ENCODE measurements at regions not wholly inside any gene's neighbourhood (a gene's known extent, or its start where the extent isn't known, plus 50 kb on each side); places are given as distances from the start of the nearest gene placed in this dataset.

DNA sequence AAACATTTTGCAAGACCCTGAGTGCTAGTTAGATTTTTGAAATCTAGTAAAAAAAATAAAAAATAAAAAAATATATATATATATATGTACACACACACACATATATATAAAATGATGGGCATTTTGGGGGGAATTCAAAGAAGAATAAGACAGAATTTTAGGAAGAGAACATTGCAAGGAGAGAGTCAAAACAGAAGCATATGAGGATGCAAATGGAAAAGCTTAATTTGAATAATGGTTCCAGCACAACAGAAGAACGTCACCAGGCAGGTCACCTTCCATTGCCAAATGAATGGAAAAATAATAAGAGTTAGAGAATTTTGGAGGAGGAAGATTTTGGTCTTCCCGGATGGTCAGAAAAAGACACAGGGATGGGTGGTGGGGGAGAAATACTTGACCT is 1097.2 kb downstream of the BCL11A start:
- DNase-seq (ENCODE audit: low read depth in 3 of 3): no peak

DNA sequence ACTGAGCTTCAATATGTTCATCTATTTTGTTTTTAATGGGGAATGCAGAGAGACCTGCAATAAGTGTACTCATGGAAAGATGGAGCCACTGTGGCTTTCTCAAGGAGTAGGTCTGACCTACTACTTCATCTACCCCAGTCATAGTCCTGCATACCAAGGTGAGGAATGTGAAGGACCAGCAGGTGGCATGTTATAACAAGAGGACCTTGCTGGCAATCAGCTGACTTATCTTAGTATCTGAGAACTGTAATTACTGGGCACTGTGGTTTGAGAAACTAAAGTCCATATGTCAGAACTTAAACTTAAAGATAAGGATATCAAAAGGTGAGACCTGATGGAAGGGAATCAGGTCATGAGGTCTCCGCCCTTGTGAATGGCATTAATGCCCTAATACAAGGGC is 1104.2 kb downstream of the BCL11A start:
- DNase-seq (ENCODE audit: low read depth in 3 of 3): no peak

DNA sequence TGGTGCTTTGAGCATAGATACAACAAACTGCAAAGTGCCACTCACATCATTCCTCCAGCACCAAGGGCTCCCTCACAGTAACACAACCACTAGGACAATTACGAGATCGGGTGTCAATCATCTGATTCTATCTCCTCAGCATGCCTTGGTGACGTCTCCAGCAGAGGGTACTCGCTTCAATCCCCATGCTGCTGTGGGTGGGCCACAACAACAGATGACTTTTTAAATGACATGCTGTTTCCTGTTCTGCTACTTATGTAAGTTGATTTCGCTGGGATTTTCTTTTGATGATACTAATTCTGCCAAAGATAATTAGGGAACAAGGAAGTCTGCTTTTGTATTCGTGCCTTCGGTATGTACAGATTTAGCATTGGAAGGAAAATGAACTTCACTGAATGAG is 1113.0 kb downstream of the BCL11A start:
- no peak for DNase-seq (ENCODE audit: low read depth in 3 of 3)

DNA sequence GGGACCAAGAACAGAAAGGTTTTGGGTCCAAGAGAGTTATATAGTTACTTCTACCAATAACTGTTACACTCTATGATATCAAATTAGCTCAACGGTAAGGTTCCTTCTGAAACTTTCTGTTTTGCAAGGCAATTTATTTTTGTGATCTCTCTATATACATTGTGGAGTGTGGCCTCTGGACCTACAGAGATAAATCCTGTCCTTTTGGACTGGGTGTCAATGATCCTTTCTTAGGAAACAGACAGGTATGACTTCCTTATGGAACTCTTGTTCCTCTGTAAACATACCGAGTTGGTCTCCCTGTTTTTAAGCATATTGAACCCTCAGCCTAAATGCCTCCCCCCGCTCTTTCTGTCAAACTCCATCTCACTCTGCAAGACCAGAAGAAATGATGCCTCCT is 1117.8 kb downstream of the BCL11A start:
- DNase-seq (ENCODE audit: low read depth in 3 of 3): no peak

DNA sequence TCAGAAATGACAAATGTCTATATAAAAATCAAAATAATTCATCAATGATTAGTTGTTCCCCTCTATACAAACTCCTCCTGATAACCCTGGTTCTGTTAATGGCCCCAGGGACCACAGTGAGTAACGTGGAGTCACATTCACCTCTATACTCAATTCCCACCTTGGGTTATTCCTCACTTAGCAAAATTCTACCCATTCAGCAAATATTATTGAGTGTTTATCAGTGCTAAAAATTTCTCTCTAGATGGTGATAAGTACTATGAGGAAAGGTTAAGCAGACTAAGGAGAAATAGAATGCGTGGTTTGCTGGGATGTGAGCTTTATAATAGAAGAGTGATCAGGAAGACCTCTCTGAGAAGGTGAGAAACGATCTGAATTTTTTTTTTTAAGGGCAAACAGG is 1124.5 kb downstream of the BCL11A start:
- no peak for DNase-seq (ENCODE audit: low read depth in 3 of 3)

DNA sequence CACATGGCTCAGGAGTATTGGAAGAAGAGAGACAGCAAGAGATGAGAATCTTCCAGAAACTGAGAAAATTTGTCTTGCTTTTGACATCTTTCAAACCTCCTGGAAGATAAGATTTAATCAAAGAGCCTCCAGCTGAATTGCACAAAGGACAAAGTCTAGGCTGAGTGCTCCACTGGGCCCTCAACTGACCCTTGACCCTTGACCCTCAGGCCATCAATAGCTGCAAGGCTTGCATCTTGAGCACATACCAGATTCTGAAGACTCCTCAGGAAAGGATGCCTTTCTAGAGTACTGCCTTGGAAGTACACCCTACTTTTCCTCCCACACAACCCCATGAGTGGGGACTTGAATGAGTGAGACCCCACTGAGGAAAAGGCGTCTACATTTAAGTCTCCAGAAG is 1125.5 kb downstream of the BCL11A start:
- DNase-seq (ENCODE audit: low read depth in 3 of 3): no peak

DNA sequence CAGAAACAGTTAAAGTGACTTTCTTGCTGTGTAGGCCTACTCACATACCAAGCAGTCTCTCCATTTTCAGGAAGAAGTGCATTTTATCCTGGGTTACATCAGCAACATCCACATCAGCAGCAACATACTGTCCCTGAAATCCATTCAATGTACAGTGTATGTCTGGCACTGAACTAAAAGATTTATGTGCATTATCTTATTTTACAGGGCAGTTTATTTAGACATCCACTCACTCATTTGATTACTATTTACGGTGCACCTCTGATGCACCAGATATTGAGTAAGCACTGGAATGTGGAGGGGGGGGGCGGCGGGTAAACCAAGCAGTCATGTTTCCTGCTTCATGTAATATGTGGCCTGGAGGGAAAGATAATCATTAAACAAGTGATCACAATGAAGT is 1128.2 kb downstream of the BCL11A start:
- DNase-seq (ENCODE audit: low read depth in 3 of 3): no peak

DNA sequence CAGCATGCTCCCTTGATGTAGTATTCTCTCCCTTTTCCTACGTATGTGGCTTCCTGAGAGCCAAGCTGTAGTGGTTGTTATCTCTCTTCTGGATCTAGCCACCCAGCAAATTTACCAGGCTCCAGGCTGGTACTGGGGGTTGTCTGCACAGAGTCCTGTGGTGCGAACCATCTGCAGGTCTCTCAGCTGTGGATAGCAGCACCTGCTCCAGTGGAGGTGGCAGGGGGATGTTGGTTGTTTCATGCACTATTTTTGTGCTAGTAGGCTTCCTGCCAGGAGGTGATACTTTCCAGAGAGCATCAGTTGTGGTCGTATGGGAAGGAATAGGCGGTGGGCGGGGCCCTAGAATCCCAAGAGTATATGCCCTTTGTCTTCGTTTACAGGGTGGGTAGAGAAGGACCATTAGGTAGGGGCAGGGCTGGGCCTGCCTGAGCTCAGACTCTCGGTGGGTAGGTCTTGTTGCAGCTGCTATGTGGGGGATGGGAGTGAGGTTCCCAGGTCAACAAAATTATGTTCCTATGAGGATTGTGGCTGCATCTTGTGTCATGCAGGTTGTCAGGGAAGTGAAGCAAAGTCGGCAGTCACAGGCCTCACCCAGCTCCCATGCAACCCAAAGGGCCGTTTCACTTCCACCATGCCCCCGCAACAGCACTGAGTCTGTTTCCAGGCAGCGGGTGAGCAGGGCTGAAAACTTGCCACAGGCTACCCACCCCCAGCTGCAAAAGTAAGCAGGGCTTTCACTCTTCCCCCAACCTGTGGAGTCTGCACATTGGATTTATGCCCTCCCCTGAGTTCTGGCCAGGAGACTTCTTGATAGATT is 1139.5 kb downstream of the BCL11A start:
- DNase-seq (ENCODE audit: low read depth in 3 of 3): no peak

DNA sequence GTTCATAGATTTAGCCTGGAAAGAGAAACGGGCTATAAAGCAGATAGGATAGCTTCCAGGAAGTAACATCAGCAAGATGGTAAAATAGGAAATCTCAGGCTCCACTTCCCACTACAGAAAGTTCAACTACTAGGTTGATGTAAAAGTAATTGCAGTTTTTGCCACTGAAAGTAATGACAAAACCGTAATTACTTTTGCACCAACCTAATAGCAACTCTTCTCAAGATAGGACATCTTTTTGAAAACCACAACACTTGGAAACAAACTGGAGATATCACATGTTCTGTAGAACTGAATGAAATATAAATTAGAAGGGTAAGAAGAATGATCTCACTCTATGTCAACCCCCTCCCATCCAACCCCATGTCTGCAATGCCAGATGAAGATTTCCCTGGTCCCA is 1154.3 kb downstream of the BCL11A start:
- DNase-seq (ENCODE audit: low read depth in 3 of 3): no peak

DNA sequence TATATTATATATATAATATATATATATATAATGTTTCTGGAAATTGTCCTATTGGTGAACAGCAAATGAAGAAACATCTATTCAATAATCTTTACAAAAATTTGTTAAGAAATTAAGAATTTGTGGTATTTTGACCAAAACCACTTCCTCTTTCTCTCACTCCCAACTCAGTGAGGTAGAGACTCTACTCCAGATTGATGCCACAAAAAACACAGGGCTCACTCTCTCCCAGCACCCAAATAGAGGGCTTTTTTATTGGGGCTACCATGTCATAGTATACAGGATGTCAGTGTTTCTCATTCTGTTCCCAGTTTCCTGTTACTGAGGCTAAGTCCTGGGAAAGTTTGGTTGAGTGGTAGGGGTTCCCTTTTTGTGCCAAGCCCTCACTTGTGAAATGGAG is 1155.4 kb downstream of the BCL11A start:
- no peak for DNase-seq (ENCODE audit: low read depth in 3 of 3)

DNA sequence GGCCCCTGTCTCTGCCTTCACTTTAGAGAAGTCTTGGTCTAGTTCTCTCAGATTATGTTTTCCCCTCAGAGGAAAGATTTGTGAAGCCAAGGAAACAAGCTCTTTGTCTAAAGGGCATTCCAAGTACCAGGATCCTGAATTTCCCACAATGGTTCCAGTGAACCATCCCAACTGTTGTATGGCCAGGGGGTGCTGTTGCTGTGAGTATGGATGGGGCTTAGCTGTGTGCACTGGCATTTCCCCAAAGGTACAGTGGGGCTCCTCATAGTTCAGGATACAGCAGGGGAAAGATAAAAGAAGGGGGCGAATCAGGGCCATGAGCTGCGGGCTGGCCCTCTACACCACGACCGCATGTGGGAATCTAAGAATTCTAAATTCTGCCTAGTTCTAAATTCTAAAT is 1154.0 kb upstream of the FANCL start:
- no peak for DNase-seq (ENCODE audit: low read depth in 3 of 3)

DNA sequence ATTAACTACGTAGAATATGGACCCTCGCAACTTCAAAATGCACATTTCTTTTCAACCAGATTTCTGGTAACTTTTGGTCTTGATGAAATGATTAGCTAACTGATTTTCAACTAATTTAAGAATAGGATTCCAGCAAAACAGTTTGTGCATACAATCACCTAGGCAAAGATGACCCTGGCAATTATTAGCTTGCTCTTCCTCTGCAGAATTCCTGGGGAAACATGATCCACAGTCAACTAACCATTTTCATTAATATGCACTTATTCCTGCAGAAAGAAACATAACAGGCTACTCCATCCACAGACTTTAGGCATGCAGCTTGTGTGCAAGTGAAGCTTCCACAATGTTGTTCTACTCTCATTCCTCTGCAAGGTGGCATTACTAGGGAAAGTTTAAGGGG is 1150.8 kb upstream of the FANCL start:
- DNase-seq (ENCODE audit: low read depth in 3 of 3): no peak

DNA sequence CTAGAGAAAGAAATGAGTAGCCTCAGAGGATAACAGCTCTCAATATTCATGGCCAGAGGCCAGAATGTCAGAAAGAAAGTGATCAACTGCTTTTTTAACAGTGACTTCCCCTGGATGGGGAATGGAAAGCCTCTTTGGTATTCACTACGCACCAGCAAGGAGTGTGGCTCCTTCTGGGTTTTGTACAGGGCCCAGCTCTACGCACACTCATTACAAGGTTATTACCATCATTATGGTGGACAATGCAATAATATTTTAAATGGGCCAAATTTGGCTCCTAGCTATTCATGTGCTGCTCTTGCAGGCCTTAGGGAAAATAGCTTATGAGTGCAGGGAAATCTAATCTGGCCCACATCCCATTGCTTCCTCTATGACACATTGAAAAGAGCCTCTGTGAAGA is 1149.5 kb upstream of the FANCL start:
- no peak for DNase-seq (ENCODE audit: low read depth in 3 of 3)

DNA sequence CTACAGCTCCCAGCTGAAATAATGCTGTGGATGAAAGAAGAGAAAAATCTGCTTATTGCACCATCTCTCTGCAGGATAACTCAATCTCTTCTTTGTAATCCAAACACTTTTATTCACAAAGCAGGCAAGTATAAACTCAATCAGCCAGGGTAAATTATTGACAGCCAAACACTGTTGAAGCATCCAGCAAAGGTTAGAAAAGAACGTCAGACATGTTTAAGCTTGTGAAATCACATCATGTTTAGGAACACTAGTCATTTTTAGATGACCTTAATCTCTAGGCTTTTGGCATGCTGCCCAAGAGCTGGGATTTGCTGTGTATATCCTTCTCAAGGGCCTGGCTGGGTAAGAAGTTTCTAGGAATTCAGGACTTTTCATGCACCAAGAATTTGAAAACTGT is 1148.1 kb upstream of the FANCL start:
- DNase-seq (ENCODE audit: low read depth in 3 of 3): no peak

DNA sequence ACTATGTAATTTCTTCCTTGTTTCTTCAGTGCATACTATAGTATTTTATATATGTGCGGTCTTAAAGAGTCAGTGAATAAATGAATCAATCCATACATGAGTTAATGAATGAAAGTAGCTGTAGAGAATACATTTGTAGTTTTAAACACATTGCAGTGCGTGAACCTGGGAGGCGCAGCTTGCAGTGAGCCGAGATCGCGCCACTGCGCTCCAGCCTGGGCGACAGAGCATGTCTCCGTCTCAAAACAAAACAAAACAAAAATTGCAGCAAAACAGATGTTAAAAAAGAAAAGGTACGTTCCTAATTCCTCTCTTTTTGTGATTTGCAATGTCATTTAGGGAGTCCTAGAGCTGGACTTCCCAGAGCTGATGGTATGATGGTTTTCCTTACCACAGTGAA is 1144.8 kb upstream of the FANCL start:
- DNase-seq (ENCODE audit: low read depth in 3 of 3): no peak

DNA sequence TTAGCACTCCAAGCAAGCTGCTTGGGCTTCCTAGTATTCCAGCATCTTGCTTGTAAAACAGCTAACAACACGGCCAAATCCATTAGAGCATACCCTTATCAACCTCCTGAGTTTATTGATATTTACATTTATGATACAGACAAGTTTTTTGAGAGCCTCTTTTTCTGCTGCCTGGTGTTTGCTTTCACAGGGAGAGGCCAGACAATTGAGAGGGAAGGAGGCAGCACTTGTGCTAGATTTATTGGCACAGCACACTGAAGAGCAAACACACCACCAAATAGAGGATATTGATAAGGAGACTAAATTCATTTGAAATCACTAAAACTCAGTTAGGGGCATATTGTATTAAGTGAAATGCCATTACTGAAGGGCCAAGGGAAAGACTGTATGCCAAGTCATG is 1142.3 kb upstream of the FANCL start:
- no peak for DNase-seq (ENCODE audit: low read depth in 3 of 3)

DNA sequence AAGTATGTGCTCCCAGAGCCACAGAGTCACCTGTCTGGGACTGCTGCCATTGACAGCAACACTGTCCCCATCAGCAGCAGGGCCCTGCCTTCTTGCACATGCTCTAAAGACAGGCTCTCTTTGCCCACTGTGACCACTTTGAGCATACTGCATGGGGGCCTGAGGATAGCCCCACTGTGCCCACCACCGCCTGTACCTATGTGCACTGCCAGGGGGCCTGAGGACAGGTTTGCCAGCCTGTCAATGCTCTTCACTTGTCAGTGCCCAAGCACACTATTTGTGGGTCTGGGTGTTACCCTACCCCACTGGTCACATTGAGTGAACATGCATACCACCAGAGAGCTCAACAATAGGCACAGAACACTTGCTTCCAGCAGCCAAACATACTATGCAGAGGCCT is 1137.0 kb upstream of the FANCL start:
- no peak for DNase-seq (ENCODE audit: low read depth in 3 of 3)

DNA sequence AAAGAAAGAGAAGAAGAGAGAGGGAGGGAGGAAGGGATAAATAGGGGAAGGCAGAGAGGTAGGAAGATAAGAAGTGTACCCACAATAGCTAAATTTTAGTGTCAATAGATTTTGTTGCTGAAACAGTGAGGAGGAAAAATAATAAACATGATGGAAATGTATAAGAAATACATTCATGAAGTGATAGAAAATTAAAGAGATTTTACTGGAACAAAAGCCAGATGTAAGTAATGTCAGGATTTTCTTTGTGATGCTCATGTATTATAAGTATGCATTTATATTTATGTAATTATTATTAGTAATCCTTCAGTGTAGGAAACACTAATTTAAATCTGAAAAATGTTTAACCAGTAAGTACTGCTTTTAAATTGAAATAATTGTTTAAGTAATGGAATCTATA is 1125.2 kb upstream of the FANCL start:
- DNase-seq (ENCODE audit: low read depth in 3 of 3): no peak

DNA sequence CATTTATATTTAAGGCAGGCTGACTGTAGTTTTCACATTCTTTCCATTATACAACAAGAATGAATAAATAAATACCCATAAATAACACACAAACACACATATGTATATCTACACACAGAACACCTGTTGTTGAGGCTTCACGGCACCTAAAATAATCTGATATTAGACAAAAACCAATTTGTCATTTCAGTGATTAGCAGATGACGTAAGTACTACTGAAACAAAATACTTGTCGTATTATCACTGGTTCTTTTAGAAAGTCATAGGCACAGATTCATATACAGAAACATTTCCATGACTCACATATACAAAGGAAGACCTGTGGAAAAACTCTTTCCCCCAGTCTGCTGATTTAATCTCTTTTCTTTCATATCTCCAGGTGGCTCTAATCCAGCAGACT is 1113.4 kb upstream of the FANCL start:
- DNase-seq (ENCODE audit: low read depth in 3 of 3): no peak

DNA sequence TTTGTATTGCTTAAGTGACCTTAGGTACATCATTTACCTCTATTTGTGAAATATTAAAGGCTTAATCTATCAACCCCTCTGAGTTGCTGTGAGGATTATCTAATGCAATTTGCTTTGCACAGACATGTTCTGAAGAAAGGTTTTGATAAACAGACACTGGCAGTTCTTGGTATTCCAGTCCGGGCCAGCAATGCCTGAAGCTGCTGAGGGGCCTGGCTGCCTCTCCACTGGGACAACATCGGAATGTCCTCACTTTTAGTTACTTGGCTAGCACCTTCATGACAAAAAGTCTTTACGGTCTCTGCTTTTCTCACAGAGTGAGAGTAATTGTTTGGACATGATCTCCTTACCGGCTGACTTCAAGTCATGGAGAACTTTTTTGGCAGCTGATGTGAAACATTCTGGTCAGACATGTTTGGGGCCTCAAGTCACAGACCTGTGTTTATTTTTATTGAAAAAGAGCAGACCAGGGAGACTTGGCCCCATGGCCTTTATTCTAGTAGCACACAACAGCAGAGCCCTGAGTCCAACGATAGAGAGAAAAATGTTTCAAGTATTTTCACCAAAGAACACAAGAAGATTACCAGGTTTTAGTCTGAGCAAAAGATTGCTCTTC is 1112.3 kb upstream of the FANCL start:
- DNase-seq (ENCODE audit: low read depth in 3 of 3): no peak

DNA sequence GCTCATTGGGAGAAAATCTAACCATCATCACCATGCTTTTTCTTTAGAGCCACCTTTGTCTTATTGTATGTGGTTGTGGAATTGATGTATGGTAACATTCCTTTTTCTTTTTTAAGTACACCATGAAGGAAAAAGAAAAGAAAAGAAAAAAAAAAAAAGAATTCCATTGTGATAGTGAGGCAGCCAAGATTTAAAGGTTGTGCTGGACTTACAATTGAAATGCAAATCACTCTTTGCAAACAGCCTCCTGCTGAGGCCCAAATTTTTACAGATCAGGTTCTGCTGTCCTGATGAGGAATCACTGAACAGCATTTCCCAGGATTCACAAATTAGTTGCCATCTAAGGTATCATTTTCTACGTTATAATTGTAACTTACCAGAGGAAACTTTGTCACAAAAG is 1101.0 kb upstream of the FANCL start:
- no peak for DNase-seq (ENCODE audit: low read depth in 3 of 3)

DNA sequence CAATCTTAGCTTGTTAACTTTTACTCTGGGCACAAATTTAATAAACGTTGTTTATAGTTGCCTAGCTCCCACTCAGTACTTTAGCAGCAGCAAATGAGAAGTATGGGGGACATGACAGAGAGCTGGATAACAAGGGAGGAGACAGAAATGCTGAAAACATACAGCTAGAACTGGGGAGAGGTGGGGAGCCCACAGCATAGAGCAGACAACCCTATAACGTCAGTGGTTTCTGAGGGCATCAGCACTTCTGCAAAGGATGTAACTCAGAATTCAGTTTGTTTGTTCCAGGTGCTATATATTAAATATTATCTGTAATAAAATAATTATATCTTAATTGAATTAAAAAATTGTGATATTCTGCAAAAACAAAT is 1098.7 kb upstream of the FANCL start:
- DNase-seq (ENCODE audit: low read depth in 3 of 3): no peak

DNA sequence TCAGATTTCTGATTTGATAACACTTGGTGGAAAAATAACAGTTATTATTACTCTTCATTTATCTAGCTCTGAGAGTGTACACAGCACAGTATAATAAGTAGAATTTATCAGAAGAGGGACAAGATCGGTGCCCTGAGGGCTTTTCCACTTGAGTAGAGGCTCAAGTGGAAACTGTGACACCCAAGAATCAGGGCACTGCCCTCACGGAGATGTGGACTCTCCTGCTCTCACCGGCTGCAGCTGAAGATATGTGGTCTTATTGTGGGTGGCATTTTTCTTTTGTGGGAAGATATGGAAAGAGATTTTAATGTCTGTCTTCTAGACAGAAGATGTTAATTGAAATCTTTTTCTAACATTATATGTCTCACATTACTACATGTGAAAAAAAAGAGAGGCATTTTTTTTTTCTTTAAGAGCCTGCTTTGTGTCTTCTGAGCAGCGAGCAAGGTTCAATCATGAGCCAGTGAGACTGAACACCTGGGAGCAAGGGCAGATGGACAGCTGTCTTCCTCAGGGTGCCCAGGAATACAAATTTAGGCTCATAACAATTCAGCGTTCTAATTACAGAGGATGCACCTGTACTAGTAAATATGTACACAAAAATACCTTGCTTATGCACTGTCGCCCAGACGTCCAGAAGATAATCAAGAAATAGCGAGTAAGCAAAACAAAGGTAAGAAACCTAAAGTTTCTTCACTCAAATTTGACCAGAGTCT is 1098.2 kb upstream of the FANCL start:
- no peak for DNase-seq (ENCODE audit: low read depth in 3 of 3)

Data from stimulated activated CD4-positive, alpha-beta T cell treated with anti-CD3 and anti-CD28 coated beads, TNF-alpha, amount 100 ng/mL, for 4 hours (primary cell).